CD4-positive, alpha-beta T cell (primary cell): ENCODE measurements at regions not wholly inside any gene's neighbourhood (a gene's known extent, or its start where the extent isn't known, plus 50 kb on each side); places are given as distances from the start of the nearest gene placed in this dataset.

ENCODE experiments used
- ATAC-seq: fragments of 200-7000 bp; cut with Tn5 transposase; one replicate; pipeline ENCODE4 v1.10.0; 2022; ENCODE audit warnings: mild to moderate bottlenecking; ENCODE audit not compliant: poor library complexity
- CTCF ChIA-PET: fragments of 350-600 bp; sonication (Branson Sonifier 250); formaldehyde crosslinking; loops from one replicate; lab custom pipeline; 2021; ENCODE audit warnings: antibody characterized with exemption, inconsistent platforms; lab: Charles Lee
- POLR2A ChIA-PET: fragments of 350-600 bp; sonication (Branson Sonifier 250); formaldehyde crosslinking; loops from one replicate; lab custom pipeline; 2021; ENCODE audit warnings: antibody characterized with exemption, inconsistent platforms; lab: Charles Lee
- DNase-seq, 14 experiments: peaks; one replicate each; pipeline ENCODE4 v3.0.0-alpha.2; 2013 to 2020; ENCODE audit warnings: mixed read lengths in 2 of 14
- H3K27ac ChIP-seq, 2 donors: one replicate each; pipeline versions ENCODE4 v1.5.1 to v1.7.0; 2013; ENCODE audit warnings: low read length in 2 of 2, low read depth in 1 of 2, mild to moderate bottlenecking in 1 of 2
- H3K27me3 ChIP-seq, 2 experiments: 1 replicate in 1 of 2; 2 replicates in 1 of 2; pipeline versions ENCODE4 v1.6.1 to v1.7.0; 2013; ENCODE audit warnings: low read length in 2 of 2, control low read depth in 1 of 2, mild to moderate bottlenecking in 1 of 2, moderate library complexity in 1 of 2; ENCODE audit not compliant: insufficient read depth in 2 of 2, control insufficient read depth in 1 of 2
- H3K36me3 ChIP-seq: one replicate; pipeline ENCODE4 v1.6.1; 2013; ENCODE audit warnings: low read length, control low read depth; ENCODE audit not compliant: insufficient read depth
- H3K4me1 ChIP-seq: one replicate; pipeline ENCODE4 v1.6.1; 2013; ENCODE audit warnings: low read length, control low read depth; ENCODE audit not compliant: insufficient read depth
- H3K4me3 ChIP-seq: one replicate; pipeline ENCODE4 v1.5.1; 2013; ENCODE audit warnings: mild to moderate bottlenecking, low read length, moderate library complexity
- H3K9me3 ChIP-seq, 2 experiments: 1 replicate in 1 of 2; 2 replicates in 1 of 2; pipeline versions ENCODE4 v1.6.1 to v1.7.0; 2013; ENCODE audit warnings: low read length in 2 of 2, mild to moderate bottlenecking in 2 of 2, control low read depth in 1 of 2, moderate library complexity in 1 of 2; ENCODE audit not compliant: control insufficient read depth in 1 of 2, insufficient read depth in 1 of 2
- H3K27ac Mint-ChIP-seq: one replicate; pipeline ENCODE4 v1.8.0; 2020; ENCODE audit warnings: mixed read lengths
- H3K27me3 Mint-ChIP-seq: one replicate; pipeline ENCODE4 v1.8.0; 2021; ENCODE audit warnings: mixed read lengths
- H3K36me3 Mint-ChIP-seq: one replicate; pipeline ENCODE4 v1.8.0; 2021; ENCODE audit warnings: low read depth, mixed read lengths
- H3K4me1 Mint-ChIP-seq: one replicate; pipeline ENCODE4 v1.8.0; 2021; ENCODE audit warnings: low read depth, mixed read lengths
- H3K4me3 Mint-ChIP-seq: one replicate; pipeline ENCODE4 v1.8.0; 2020; ENCODE audit warnings: mild to moderate bottlenecking, mixed read lengths
- H3K9me3 Mint-ChIP-seq: one replicate; pipeline ENCODE4 v1.8.0; 2020; ENCODE audit warnings: mixed read lengths
- intact Hi-C, 2 experiments: fragments of 100-400 bp; cut with DNase I in 1 of 2; cut with micrococcal nuclease in 1 of 2; formaldehyde crosslinking; loops; one replicate each; pipeline versions ENCODE4 v1.15.1 to v1.9.0; 2023 to 2025; cut with DNase I, micrococcal nuclease
- TF ChIP-seq, protein P1 (sequence below): fragments of 200-600 bp; IDR thresholded peaks from one replicate; pipeline ENCODE4 v1.8.0; 2022; ENCODE audit warnings: antibody characterized with exemption, mild to moderate bottlenecking

DNA sequence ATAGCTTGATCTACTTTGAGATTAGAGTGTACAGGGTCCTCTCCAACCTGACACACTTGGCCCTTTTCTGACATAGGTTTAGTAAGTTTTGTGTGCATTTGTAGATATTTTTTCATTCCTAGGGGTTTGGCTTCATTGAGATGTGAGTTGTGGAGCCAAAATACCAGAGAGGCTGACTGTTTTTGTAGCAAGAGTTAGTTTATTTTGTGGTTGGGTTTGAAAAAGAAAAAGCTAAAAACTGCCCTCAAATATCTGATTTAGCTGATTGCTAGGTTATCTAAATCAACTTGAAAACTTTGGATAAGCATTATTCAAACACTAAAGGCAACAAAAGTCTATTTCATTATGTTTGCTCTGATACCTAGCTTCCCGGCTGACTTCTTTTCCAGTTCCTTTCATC lies 164.7 kb upstream of the CENPW start:
- H3K27ac ChIP-seq = no peak overlapping the region
- ChIA-PET CTCF (interaction anchor here (0.5 kb wide), 1 partner anchor 727 kb away, joined by 3 read pairs; no protein-coding TSS in a partner anchor), POLR2A (no interaction called here)
- ATAC-seq (no peak), DNase-seq (no peak)
- no peaks in the 10 kb centered on the region for H3K4me1 Mint-ChIP-seq
- intact Hi-C loops = no loop called here
- no peaks in the 10 kb centered on the region for H3K27me3 Mint-ChIP-seq
- H3K36me3 ChIP-seq = no peaks in the 10 kb centered on the region
- no peaks in the 10 kb centered on the region for H3K4me1 ChIP-seq
- no peak overlapping the region for H3K4me3 ChIP-seq
- no peaks in the 10 kb centered on the region for H3K27me3 ChIP-seq
- TF ChIP-seq, protein P1, sequence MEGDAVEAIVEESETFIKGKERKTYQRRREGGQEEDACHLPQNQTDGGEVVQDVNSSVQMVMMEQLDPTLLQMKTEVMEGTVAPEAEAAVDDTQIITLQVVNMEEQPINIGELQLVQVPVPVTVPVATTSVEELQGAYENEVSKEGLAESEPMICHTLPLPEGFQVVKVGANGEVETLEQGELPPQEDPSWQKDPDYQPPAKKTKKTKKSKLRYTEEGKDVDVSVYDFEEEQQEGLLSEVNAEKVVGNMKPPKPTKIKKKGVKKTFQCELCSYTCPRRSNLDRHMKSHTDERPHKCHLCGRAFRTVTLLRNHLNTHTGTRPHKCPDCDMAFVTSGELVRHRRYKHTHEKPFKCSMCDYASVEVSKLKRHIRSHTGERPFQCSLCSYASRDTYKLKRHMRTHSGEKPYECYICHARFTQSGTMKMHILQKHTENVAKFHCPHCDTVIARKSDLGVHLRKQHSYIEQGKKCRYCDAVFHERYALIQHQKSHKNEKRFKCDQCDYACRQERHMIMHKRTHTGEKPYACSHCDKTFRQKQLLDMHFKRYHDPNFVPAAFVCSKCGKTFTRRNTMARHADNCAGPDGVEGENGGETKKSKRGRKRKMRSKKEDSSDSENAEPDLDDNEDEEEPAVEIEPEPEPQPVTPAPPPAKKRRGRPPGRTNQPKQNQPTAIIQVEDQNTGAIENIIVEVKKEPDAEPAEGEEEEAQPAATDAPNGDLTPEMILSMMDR = no peak
- no peak overlapping the region for H3K27ac Mint-ChIP-seq
- H3K4me3 Mint-ChIP-seq = no peak overlapping the region
- no peaks in the 10 kb centered on the region for H3K9me3 ChIP-seq
- no peaks in the 10 kb centered on the region for H3K36me3 Mint-ChIP-seq
- no peaks in the 10 kb centered on the region for H3K9me3 Mint-ChIP-seq

DNA sequence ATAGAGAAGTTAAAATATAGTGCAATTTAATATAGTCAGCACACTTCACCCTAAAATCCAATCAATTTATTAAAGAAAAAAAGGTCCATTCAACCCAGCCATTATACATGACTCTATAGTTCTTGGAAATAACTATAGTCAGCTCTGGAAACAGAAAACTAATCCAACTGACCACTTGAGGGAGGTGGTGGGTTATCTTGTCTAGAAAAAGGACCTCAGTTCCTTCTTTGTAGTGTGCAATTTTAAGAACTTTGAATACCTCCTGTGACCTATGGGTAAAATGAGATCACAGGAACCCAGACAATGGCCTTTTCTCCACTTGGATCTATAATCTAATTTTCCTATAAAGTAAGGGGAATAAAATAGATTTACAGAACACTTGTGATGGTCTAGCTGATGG lies 163.6 kb upstream of the CENPW start:
- Mint-ChIP-seq H3K27me3 (no peaks in the 10 kb centered on the region), H3K9me3 (no peaks in the 10 kb centered on the region), H3K4me1 (no peaks in the 10 kb centered on the region), H3K4me3 (no peak overlapping the region), H3K36me3 (no peaks in the 10 kb centered on the region), H3K27ac (no peak overlapping the region)
- H3K4me1 ChIP-seq = no peaks in the 10 kb centered on the region
- no peaks in the 10 kb centered on the region for H3K9me3 ChIP-seq
- ChIA-PET CTCF (no interaction called here), POLR2A (no interaction called here)
- no peaks in the 10 kb centered on the region for H3K36me3 ChIP-seq
- H3K27ac ChIP-seq = no peak overlapping the region
- TF ChIP-seq, protein P1 = no peak
- no peaks in the 10 kb centered on the region for H3K27me3 ChIP-seq
- no peak overlapping the region for H3K4me3 ChIP-seq
- intact Hi-C loops = no loop called here
- no peak for DNase-seq
- ATAC-seq = no peak

DNA sequence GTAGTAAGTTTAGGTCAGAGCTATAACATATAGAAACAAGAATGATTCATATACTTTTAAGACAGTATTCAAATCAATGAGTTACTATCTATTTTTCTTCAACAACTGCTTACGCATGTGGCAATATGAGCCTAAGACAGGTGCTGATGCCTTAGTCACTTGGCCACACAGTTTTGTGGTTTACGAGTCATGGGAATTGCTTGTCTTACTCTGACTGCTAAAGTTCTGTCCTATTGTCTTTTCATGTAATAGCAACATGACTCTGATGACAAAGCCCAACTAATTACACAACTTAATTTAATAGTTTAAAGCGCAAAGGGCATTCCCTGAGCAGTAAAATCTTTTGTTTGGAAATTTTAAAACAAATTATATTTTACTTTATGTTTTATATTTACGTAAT lies 159.3 kb upstream of the CENPW start:
- Histone ChIP-seq H3K36me3 (no peaks in the 10 kb centered on the region), H3K27ac (no peak overlapping the region), H3K4me3 (no peak overlapping the region), H3K4me1 (no peaks in the 10 kb centered on the region), H3K27me3 (no peaks in the 10 kb centered on the region), H3K9me3 (no peaks in the 10 kb centered on the region)
- no peaks in the 10 kb centered on the region for H3K9me3 Mint-ChIP-seq
- no peaks in the 10 kb centered on the region for H3K4me1 Mint-ChIP-seq
- H3K27me3 Mint-ChIP-seq = no peaks in the 10 kb centered on the region
- H3K27ac Mint-ChIP-seq = no peak overlapping the region
- intact Hi-C loops = no loop called here
- TF ChIP-seq, protein P1 = no peak
- ATAC-seq = no peak
- no peak for DNase-seq
- H3K36me3 Mint-ChIP-seq = no peaks in the 10 kb centered on the region
- CTCF ChIA-PET = no interaction called here
- POLR2A ChIA-PET = no interaction called here
- H3K4me3 Mint-ChIP-seq = no peak overlapping the region
